ENCODE measurements at regions not wholly inside any gene's neighbourhood (a gene's known extent, or its start where the extent isn't known, plus 50 kb on each side); places are given as distances from the start of the nearest gene placed in this dataset.
A peak's percentile ranks its signal among the peaks of the same experiment; 100 is the strongest.
"Not testable (repeated sequence)": the region's sequence is repeated elsewhere in the genome, so short reads cannot be mapped to it uniquely, and the experiment has no call there.

DNA sequence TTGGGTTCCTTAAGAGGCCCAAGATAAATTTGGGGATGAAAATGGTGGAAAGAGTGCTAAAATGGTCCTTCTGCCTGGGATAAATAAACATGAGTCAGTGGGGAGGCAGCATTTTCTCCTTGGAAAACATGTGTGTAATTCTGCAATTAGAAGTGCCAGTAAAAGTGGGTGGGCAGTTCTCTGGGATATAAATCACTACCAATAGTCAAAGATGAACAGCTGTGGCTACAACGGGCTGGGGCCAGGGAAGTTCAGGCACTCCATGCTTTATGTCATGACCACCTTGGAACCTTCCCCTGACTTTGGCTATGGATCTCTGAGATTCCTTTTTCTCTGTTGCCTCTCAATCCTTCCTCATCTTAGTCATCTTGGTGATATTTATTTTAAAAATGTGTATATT lies 56.5 kb upstream of the CYRIA start:
- H3K79me1 ChIP-seq (ENCODE audit: low read length) = no peaks in the 10 kb centered on the region
- H3K4me1 ChIP-seq (ENCODE audit: control insufficient read depth, low read depth, low read length) = peaks cover 6% of the 10 kb centered on the region
- H2BK120ac ChIP-seq (ENCODE audit: low read depth, low read length) = no peak overlapping the region
- H3K56ac ChIP-seq (ENCODE audit: low read length) = no peak overlapping the region
- no peak overlapping the region for H4K8ac ChIP-seq (ENCODE audit: low read depth, low read length)
- H3K4me2 ChIP-seq (ENCODE audit: low read length) = no peak overlapping the region
- H3K79me2 ChIP-seq (ENCODE audit: control insufficient read depth, insufficient read depth, low read length) = no peaks in the 10 kb centered on the region
- H3K4me3 ChIP-seq (ENCODE audit: low read length) = no peak overlapping the region
- H2BK5ac ChIP-seq (ENCODE audit: low read length) = no peak overlapping the region
- no peak overlapping the region for H3K9ac ChIP-seq (ENCODE audit: low read length)
- H2BK15ac ChIP-seq (replicated peaks; ENCODE audit: low read depth) = no peak overlapping the region
- DNase-seq = no peak
- H3K36me3 ChIP-seq (ENCODE audit: control insufficient read depth, insufficient read depth, low read length) = no peaks in the 10 kb centered on the region
- no peaks in the 10 kb centered on the region for H3K27me3 ChIP-seq (ENCODE audit: insufficient read depth, low read length, poor library complexity)
- no peak overlapping the region for H4K5ac ChIP-seq (ENCODE audit: low read length)
- no peak overlapping the region for H3K23ac ChIP-seq (ENCODE audit: low read length)
- H3K27ac ChIP-seq (ENCODE audit: low read depth, low read length) = no peak overlapping the region
- H2AK5ac ChIP-seq (ENCODE audit: low read length) = no peak overlapping the region
- WGBS (ENCODE audit: extremely low coverage, insufficient coverage, low lambda C conversion rate) = no CpG with 5 or more reads among the region's 1 CpG
- no peak overlapping the region for H3K18ac ChIP-seq (ENCODE audit: low read length)
- H3K4ac ChIP-seq (ENCODE audit: low read depth, low read length) = no peak overlapping the region

- H3K18ac ChIP-seq (ENCODE audit: low read length); H3K79me2 ChIP-seq (ENCODE audit: control insufficient read depth, insufficient read depth, low read length); H3K4me1 ChIP-seq (ENCODE audit: control insufficient read depth, low read depth, low read length); H4K8ac ChIP-seq (ENCODE audit: low read depth, low read length); H2AK5ac ChIP-seq (ENCODE audit: low read length); H3K9ac ChIP-seq (ENCODE audit: low read length); H3K4me2 ChIP-seq (ENCODE audit: low read length); H3K23ac ChIP-seq (ENCODE audit: low read length); H2BK120ac ChIP-seq (ENCODE audit: low read depth, low read length); H3K4me3 ChIP-seq (ENCODE audit: low read length); H3K79me1 ChIP-seq (ENCODE audit: low read length); H3K36me3 ChIP-seq (ENCODE audit: control insufficient read depth, insufficient read depth, low read length); H3K27ac ChIP-seq (ENCODE audit: low read depth, low read length); H2BK5ac ChIP-seq (ENCODE audit: low read length); H3K4ac ChIP-seq (ENCODE audit: low read depth, low read length); H4K5ac ChIP-seq (ENCODE audit: low read length); H3K56ac ChIP-seq (ENCODE audit: low read length); H3K27me3 ChIP-seq (ENCODE audit: insufficient read depth, low read length, poor library complexity); H2BK15ac ChIP-seq (replicated peaks; ENCODE audit: low read depth); DNase-seq: not testable (repeated sequence)
- no CpG with 5 or more reads among the region's 4 CpGs for WGBS (ENCODE audit: extremely low coverage, insufficient coverage, low lambda C conversion rate)
Measured at GRCh38 chr2:16721529-16721928, 55.9 kb upstream of the CYRIA start.

DNA sequence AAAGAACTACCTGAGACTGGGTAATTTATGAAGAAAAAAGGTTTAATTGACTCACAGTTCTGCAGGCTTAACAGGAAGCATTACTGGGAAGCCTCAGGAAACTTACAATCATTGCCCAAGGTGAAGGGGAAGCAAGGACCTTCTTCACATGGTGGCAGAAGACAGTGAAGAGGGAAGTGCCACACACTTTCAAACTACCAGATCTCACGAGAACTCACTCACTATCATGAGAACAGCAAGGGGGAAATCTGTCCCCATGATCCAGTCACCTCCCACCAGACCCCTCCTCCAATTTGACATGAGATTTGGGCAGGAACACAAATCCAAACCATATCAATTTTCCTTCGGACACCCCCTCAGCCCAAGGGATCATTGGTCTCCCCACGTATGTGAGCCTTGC lies 55.1 kb upstream of the CYRIA start:
- H3K23ac ChIP-seq (ENCODE audit: low read length); H3K36me3 ChIP-seq (ENCODE audit: control insufficient read depth, insufficient read depth, low read length); H2BK5ac ChIP-seq (ENCODE audit: low read length); H3K9ac ChIP-seq (ENCODE audit: low read length); H2BK15ac ChIP-seq (replicated peaks; ENCODE audit: low read depth); DNase-seq; H2BK120ac ChIP-seq (ENCODE audit: low read depth, low read length); H3K4ac ChIP-seq (ENCODE audit: low read depth, low read length); H4K8ac ChIP-seq (ENCODE audit: low read depth, low read length); H3K18ac ChIP-seq (ENCODE audit: low read length); H3K4me2 ChIP-seq (ENCODE audit: low read length); H3K27ac ChIP-seq (ENCODE audit: low read depth, low read length); H3K4me3 ChIP-seq (ENCODE audit: low read length); H3K79me2 ChIP-seq (ENCODE audit: control insufficient read depth, insufficient read depth, low read length); H2AK5ac ChIP-seq (ENCODE audit: low read length); H3K4me1 ChIP-seq (ENCODE audit: control insufficient read depth, low read depth, low read length); H3K27me3 ChIP-seq (ENCODE audit: insufficient read depth, low read length, poor library complexity); H3K56ac ChIP-seq (ENCODE audit: low read length); H3K79me1 ChIP-seq (ENCODE audit: low read length); H4K5ac ChIP-seq (ENCODE audit: low read length): not testable (repeated sequence)
- no CpG with 5 or more reads among the region's 3 CpGs for WGBS (ENCODE audit: extremely low coverage, insufficient coverage, low lambda C conversion rate)

DNA sequence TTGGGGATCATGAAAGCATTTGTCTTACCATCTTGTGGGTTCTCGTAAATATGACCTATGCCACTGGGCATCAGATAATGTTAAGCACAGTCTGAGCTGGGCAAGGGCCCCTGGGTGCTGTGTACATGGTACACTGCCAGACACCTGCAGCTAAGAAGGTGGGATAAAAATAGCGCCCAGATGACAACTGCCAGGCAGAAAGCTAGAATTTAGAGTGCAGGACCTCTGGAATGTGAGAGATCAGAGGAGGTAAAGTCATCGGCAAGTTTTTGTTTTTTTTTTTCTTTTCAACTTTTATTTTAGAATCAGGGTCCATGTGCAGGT lies 53.8 kb upstream of the CYRIA start:
- no peak overlapping the region for H2BK5ac ChIP-seq (ENCODE audit: low read length)
- H3K18ac ChIP-seq (ENCODE audit: low read length) = no peak overlapping the region
- H3K23ac ChIP-seq (ENCODE audit: low read length) = no peak overlapping the region
- H3K79me1 ChIP-seq (ENCODE audit: low read length) = no peaks in the 10 kb centered on the region
- H3K56ac ChIP-seq (ENCODE audit: low read length) = no peak overlapping the region
- no peak for DNase-seq
- peaks cover 4% of the 10 kb centered on the region for H3K4me1 ChIP-seq (ENCODE audit: control insufficient read depth, low read depth, low read length)
- H3K36me3 ChIP-seq (ENCODE audit: control insufficient read depth, insufficient read depth, low read length) = no peaks in the 10 kb centered on the region
- no peak overlapping the region for H2AK5ac ChIP-seq (ENCODE audit: low read length)
- no peak overlapping the region for H2BK15ac ChIP-seq (replicated peaks; ENCODE audit: low read depth)
- H2BK120ac ChIP-seq (ENCODE audit: low read depth, low read length) = no peak overlapping the region
- no peak overlapping the region for H3K4me3 ChIP-seq (ENCODE audit: low read length)
- no peak overlapping the region for H3K4me2 ChIP-seq (ENCODE audit: low read length)
- WGBS (ENCODE audit: extremely low coverage, insufficient coverage, low lambda C conversion rate) = no CpG with 5 or more reads among the region's 3 CpGs
- no peak overlapping the region for H4K5ac ChIP-seq (ENCODE audit: low read length)
- H3K27ac ChIP-seq (ENCODE audit: low read depth, low read length) = no peak overlapping the region
- H3K4ac ChIP-seq (ENCODE audit: low read depth, low read length) = no peak overlapping the region
- H3K9ac ChIP-seq (ENCODE audit: low read length) = no peak overlapping the region
- no peaks in the 10 kb centered on the region for H3K79me2 ChIP-seq (ENCODE audit: control insufficient read depth, insufficient read depth, low read length)
- H4K8ac ChIP-seq (ENCODE audit: low read depth, low read length) = no peak overlapping the region
- no peaks in the 10 kb centered on the region for H3K27me3 ChIP-seq (ENCODE audit: insufficient read depth, low read length, poor library complexity)

DNA sequence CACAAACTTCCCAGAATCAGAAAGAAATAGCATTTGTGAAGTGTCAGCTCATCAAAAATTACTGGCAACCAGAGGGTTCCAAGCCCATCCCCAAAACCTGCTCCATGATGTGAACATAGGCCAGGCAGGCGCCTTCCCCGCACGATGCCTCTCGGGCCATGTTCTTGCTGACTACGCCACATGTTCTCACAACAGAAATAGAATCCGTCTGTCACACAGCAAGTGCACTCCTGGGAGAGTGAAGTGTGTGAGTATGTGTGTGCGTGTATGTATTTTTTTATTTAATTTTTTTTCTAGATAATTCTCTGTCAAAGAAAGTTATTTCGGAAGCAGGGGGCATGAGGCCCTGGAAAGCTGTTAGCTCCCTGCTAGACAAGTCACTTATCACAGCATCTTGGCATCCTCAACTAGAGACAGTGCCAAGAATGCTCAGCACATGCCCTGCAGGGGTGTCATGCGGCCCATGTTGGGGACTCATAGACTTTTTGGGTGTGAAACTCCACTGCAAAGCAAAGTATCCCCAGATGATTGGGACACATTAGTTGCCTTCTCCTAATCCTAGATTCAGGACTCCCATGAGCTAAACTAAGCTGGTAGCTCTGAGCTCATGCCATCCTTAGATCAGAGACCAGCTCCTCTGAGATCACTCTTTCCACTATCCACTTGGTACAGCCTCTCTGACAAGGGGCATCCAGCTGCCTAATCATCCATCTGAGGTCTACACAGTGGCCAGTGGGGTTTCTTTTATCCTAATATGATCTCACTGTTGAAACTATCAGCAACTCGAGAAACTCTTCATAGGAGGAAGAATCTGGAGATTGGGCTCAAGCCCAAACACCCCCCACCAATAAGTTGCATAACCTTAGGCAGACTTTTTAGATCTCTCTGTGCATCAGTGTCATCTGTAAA lies 53.2 kb upstream of the CYRIA start:
- H4K5ac ChIP-seq (ENCODE audit: low read length) = no peak overlapping the region
- H3K4me1 ChIP-seq (ENCODE audit: control insufficient read depth, low read depth, low read length) = peaks cover 4% of the 10 kb centered on the region
- no peak overlapping the region for H3K23ac ChIP-seq (ENCODE audit: low read length)
- H3K27ac ChIP-seq (ENCODE audit: low read depth, low read length) = no peak overlapping the region
- H4K8ac ChIP-seq (ENCODE audit: low read depth, low read length) = no peak overlapping the region
- no peak overlapping the region for H2AK5ac ChIP-seq (ENCODE audit: low read length)
- no peak overlapping the region for H3K4ac ChIP-seq (ENCODE audit: low read depth, low read length)
- no peak overlapping the region for H3K56ac ChIP-seq (ENCODE audit: low read length)
- H3K27me3 ChIP-seq (ENCODE audit: insufficient read depth, low read length, poor library complexity) = no peaks in the 10 kb centered on the region
- no peak overlapping the region for H3K9ac ChIP-seq (ENCODE audit: low read length)
- H2BK15ac ChIP-seq (replicated peaks; ENCODE audit: low read depth) = no peak overlapping the region
- H2BK5ac ChIP-seq (ENCODE audit: low read length) = no peak overlapping the region
- no peaks in the 10 kb centered on the region for H3K79me2 ChIP-seq (ENCODE audit: control insufficient read depth, insufficient read depth, low read length)
- no peak overlapping the region for H3K4me2 ChIP-seq (ENCODE audit: low read length)
- H3K79me1 ChIP-seq (ENCODE audit: low read length) = no peaks in the 10 kb centered on the region
- no peak overlapping the region for H3K4me3 ChIP-seq (ENCODE audit: low read length)
- no peak overlapping the region for H2BK120ac ChIP-seq (ENCODE audit: low read depth, low read length)
- H3K18ac ChIP-seq (ENCODE audit: low read length) = no peak overlapping the region
- no peaks in the 10 kb centered on the region for H3K36me3 ChIP-seq (ENCODE audit: control insufficient read depth, insufficient read depth, low read length)
- no CpG with 5 or more reads among the region's 10 CpGs for WGBS (ENCODE audit: extremely low coverage, insufficient coverage, low lambda C conversion rate)
- no peak for DNase-seq

DNA sequence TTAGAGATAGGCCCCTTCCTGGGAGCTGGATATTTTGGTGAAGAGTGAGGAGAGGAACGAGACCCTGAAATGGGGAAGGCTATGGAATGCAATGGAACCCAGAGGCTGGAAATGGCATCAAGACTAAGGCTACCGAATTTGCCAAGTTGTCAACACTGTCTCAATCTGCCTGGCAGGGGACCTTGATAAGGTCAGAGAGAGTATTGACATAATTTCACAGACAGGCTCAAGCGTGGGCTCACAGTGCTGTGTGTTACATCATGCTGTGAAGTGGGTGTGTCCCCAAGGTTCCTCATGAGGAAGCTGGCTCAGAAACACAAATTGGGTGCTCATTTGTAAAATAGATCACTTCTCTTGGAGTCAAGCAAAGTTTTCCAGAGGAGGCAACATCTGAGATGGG lies 51.8 kb upstream of the CYRIA start:
- Histone ChIP-seq H3K27ac (ENCODE audit: low read depth, low read length) (no peak overlapping the region), H2BK120ac (ENCODE audit: low read depth, low read length) (no peak overlapping the region), H3K79me2 (ENCODE audit: control insufficient read depth, insufficient read depth, low read length) (no peaks in the 10 kb centered on the region), H3K4ac (ENCODE audit: low read depth, low read length) (no peak overlapping the region), H2BK5ac (ENCODE audit: low read length) (no peak overlapping the region), H3K56ac (ENCODE audit: low read length) (no peak overlapping the region), H3K18ac (ENCODE audit: low read length) (no peak overlapping the region), H3K4me1 (ENCODE audit: control insufficient read depth, low read depth, low read length) (peaks cover 4% of the 10 kb centered on the region), H2AK5ac (ENCODE audit: low read length) (no peak overlapping the region), H3K4me2 (ENCODE audit: low read length) (no peak overlapping the region), H4K8ac (ENCODE audit: low read depth, low read length) (no peak overlapping the region), H3K9ac (ENCODE audit: low read length) (no peak overlapping the region), H3K23ac (ENCODE audit: low read length) (no peak overlapping the region), H3K79me1 (ENCODE audit: low read length) (no peaks in the 10 kb centered on the region), H3K36me3 (ENCODE audit: control insufficient read depth, insufficient read depth, low read length) (no peaks in the 10 kb centered on the region), H4K5ac (ENCODE audit: low read length) (no peak overlapping the region), H3K4me3 (ENCODE audit: low read length) (no peak overlapping the region), H3K27me3 (ENCODE audit: insufficient read depth, low read length, poor library complexity) (no peaks in the 10 kb centered on the region), H2BK15ac (replicated peaks; ENCODE audit: low read depth) (no peak overlapping the region)
- no CpG with 5 or more reads among the region's 3 CpGs for WGBS (ENCODE audit: extremely low coverage, insufficient coverage, low lambda C conversion rate)
- DNase-seq = peak; percentile 76

Data from mesendoderm (in vitro differentiated cells).